Liver (tissue), 8 donors: ENCODE measurements at regions not wholly inside any gene's neighbourhood (a gene's known extent, or its start where the extent isn't known, plus 50 kb on each side); places are given as distances from the start of the nearest gene placed in this dataset.

Experiments
- DNase-seq: peaks from one replicate; pipeline ENCODE4 v3.0.0-alpha.2; 2017; ENCODE audit warnings: low spot score
- H3K27ac ChIP-seq, 2 donors: one replicate each; pipeline ENCODE4 v1.7.0; 2013; ENCODE audit warnings: inconsistent platforms in 2 of 2, low read length in 2 of 2, control low read depth in 1 of 2, low read depth in 1 of 2, mild to moderate bottlenecking in 1 of 2
- H3K27me3 ChIP-seq, 4 donors: one replicate each; pipeline versions ENCODE4 v1.6.1 to v1.7.0; 2013; ENCODE audit warnings: low read length in 3 of 4, inconsistent platforms in 1 of 4, mild to moderate bottlenecking in 1 of 4, moderate library complexity in 1 of 4; ENCODE audit not compliant: control insufficient read depth in 4 of 4, insufficient read depth in 4 of 4
- H3K36me3 ChIP-seq, 4 donors: one replicate each; pipeline versions ENCODE4 v1.6.1 to v1.7.0; 2013; ENCODE audit warnings: low read length in 3 of 4, mild to moderate bottlenecking in 3 of 4, low read depth in 1 of 4, moderate library complexity in 1 of 4; ENCODE audit not compliant: control insufficient read depth in 4 of 4, insufficient read depth in 3 of 4
- H3K4me1 ChIP-seq, 4 donors: one replicate each; pipeline versions ENCODE4 v1.6.1 to v1.7.0; 2013; ENCODE audit warnings: low read length in 3 of 4, mild to moderate bottlenecking in 3 of 4, moderate library complexity in 1 of 4; ENCODE audit not compliant: control insufficient read depth in 4 of 4, insufficient read depth in 4 of 4
- H3K4me3 ChIP-seq, 3 donors: one replicate each; pipeline versions ENCODE4 v1.6.1 to v1.7.0; 2013; ENCODE audit warnings: low read length in 3 of 3, control low read depth in 1 of 3, low read depth in 1 of 3, mild to moderate bottlenecking in 1 of 3
- H3K9ac ChIP-seq, 2 donors: one replicate each; pipeline ENCODE4 v1.7.0; 2013; ENCODE audit warnings: low read length in 2 of 2, mild to moderate bottlenecking in 2 of 2, moderate library complexity in 2 of 2, control low read depth in 1 of 2, low read depth in 1 of 2
- H3K9me3 ChIP-seq, 4 donors: one replicate each; pipeline versions ENCODE4 v1.6.1 to v1.7.0; 2013; ENCODE audit warnings: low read length in 3 of 4; ENCODE audit not compliant: control insufficient read depth in 4 of 4
- ATF3 ChIP-seq: IDR thresholded peaks from 2 replicates; pipeline ENCODE4 v1.6.1; 2016; ENCODE audit warnings: antibody characterized with exemption
- CTCF ChIP-seq: fragments of 150-350 bp; IDR thresholded peaks from 2 replicates; pipeline ENCODE4 v1.5.1; 2017; ENCODE audit warnings: improper control_type of control experiment, low read depth, low read length; ENCODE audit not compliant: missing input control
- EGR1 ChIP-seq, 2 donors: IDR thresholded peaks; 2 replicates each; pipeline ENCODE4 v1.6.1; 2016 to 2018; ENCODE audit warnings: antibody characterized with exemption in 2 of 2, low read depth in 2 of 2
- FOXA1 ChIP-seq: IDR thresholded peaks from 2 replicates; pipeline ENCODE4 v1.6.1; 2016; ENCODE audit warnings: antibody characterized with exemption
- FOXA2 ChIP-seq: IDR thresholded peaks from 2 replicates; pipeline ENCODE4 v1.6.1; 2016; ENCODE audit warnings: antibody characterized with exemption
- HNF4A ChIP-seq, 2 donors: conservative IDR thresholded peaks; 2 replicates each; pipeline ENCODE4 v1.6.1; 2016; ENCODE audit warnings: antibody characterized with exemption in 2 of 2, mild to moderate bottlenecking in 2 of 2
- HNF4G ChIP-seq: IDR thresholded peaks from 2 replicates; pipeline ENCODE4 v1.6.1; 2016; ENCODE audit warnings: antibody characterized with exemption
- JUND ChIP-seq, 2 donors: IDR thresholded peaks; 2 replicates each; pipeline ENCODE4 v1.6.1; 2016; ENCODE audit warnings: antibody characterized with exemption in 2 of 2
- MAX ChIP-seq: IDR thresholded peaks from 2 replicates; pipeline ENCODE4 v1.6.1; 2016; ENCODE audit warnings: antibody characterized with exemption
- RAD21 ChIP-seq, 2 donors: IDR thresholded peaks; 2 replicates each; pipeline ENCODE4 v1.6.1; 2016; ENCODE audit warnings: antibody characterized with exemption in 2 of 2, mild to moderate bottlenecking in 2 of 2
- RXRA ChIP-seq, 2 donors: IDR thresholded peaks; 2 replicates each; pipeline ENCODE4 v1.6.1; 2017 to 2018; ENCODE audit warnings: antibody characterized with exemption in 2 of 2, mild to moderate bottlenecking in 1 of 2
- SP1 ChIP-seq: IDR thresholded peaks from 2 replicates; pipeline ENCODE4 v1.6.1; 2018; ENCODE audit warnings: antibody characterized with exemption, mild to moderate bottlenecking
- TAF1 ChIP-seq: conservative IDR thresholded peaks from 2 replicates; pipeline ENCODE4 v1.6.1; 2016; ENCODE audit warnings: antibody characterized with exemption, mild to moderate bottlenecking
- YY1 ChIP-seq: IDR thresholded peaks from 2 replicates; pipeline ENCODE4 v1.6.1; 2016; ENCODE audit warnings: antibody characterized with exemption, mild to moderate bottlenecking
- WGBS: extraction: QIAGEN DNeasy Blood & Tissue Kit; methylation state at CpG from one replicate; pipeline ENCODE4 v1.1.7; 2013; 5-methylcytosine and 5-hydroxymethylcytosine counted together
- TF ChIP-seq, protein P1 (sequence below): IDR thresholded peaks from 2 replicates; pipeline ENCODE4 v1.6.1; 2016; ENCODE audit warnings: antibody characterized with exemption, mild to moderate bottlenecking
- TF ChIP-seq, protein P2 (sequence below): IDR thresholded peaks from 2 replicates; pipeline ENCODE4 v1.6.1; 2016; ENCODE audit warnings: antibody characterized with exemption
- donor health status: healthy.
- donor health status: healthy.
- donor health status: healthy.
- donor health status: healthy.
- donor health status: healthy.

GRCh38 chr13:94811753-94812152, 99.4 kb upstream of the SOX21 start:
- Histone ChIP-seq H3K9me3 (no peaks in the 10 kb centered on the region), H3K36me3 (no peaks in the 10 kb centered on the region), H3K27ac (no peak overlapping the region), H3K4me3 (no peak overlapping the region), H3K4me1 (no peaks in the 10 kb centered on the region), H3K27me3 (no peaks in the 10 kb centered on the region), H3K9ac (no peak overlapping the region)
- TF ChIP-seq RAD21 (IDR thresholded peaks at IDR 0.05), result no peak
- TF ChIP-seq, protein P1, sequence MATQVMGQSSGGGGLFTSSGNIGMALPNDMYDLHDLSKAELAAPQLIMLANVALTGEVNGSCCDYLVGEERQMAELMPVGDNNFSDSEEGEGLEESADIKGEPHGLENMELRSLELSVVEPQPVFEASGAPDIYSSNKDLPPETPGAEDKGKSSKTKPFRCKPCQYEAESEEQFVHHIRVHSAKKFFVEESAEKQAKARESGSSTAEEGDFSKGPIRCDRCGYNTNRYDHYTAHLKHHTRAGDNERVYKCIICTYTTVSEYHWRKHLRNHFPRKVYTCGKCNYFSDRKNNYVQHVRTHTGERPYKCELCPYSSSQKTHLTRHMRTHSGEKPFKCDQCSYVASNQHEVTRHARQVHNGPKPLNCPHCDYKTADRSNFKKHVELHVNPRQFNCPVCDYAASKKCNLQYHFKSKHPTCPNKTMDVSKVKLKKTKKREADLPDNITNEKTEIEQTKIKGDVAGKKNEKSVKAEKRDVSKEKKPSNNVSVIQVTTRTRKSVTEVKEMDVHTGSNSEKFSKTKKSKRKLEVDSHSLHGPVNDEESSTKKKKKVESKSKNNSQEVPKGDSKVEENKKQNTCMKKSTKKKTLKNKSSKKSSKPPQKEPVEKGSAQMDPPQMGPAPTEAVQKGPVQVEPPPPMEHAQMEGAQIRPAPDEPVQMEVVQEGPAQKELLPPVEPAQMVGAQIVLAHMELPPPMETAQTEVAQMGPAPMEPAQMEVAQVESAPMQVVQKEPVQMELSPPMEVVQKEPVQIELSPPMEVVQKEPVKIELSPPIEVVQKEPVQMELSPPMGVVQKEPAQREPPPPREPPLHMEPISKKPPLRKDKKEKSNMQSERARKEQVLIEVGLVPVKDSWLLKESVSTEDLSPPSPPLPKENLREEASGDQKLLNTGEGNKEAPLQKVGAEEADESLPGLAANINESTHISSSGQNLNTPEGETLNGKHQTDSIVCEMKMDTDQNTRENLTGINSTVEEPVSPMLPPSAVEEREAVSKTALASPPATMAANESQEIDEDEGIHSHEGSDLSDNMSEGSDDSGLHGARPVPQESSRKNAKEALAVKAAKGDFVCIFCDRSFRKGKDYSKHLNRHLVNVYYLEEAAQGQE, result no peak
- TF ChIP-seq ATF3, result no peak
- no peak for TF ChIP-seq HNF4A (conservative IDR thresholded peaks at IDR 0.05)
- no peak for TF ChIP-seq CTCF
- TF ChIP-seq JUND (IDR thresholded peaks at IDR 0.05), result no peak
- TF ChIP-seq HNF4G, result no peak
- TF ChIP-seq FOXA1, result no peak
- no peak for TF ChIP-seq FOXA2
- TF ChIP-seq, protein P2, sequence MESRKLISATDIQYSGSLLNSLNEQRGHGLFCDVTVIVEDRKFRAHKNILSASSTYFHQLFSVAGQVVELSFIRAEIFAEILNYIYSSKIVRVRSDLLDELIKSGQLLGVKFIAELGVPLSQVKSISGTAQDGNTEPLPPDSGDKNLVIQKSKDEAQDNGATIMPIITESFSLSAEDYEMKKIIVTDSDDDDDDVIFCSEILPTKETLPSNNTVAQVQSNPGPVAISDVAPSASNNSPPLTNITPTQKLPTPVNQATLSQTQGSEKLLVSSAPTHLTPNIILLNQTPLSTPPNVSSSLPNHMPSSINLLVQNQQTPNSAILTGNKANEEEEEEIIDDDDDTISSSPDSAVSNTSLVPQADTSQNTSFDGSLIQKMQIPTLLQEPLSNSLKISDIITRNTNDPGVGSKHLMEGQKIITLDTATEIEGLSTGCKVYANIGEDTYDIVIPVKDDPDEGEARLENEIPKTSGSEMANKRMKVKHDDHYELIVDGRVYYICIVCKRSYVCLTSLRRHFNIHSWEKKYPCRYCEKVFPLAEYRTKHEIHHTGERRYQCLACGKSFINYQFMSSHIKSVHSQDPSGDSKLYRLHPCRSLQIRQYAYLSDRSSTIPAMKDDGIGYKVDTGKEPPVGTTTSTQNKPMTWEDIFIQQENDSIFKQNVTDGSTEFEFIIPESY, result no peak
- no peak for TF ChIP-seq MAX
- no peak for TF ChIP-seq YY1
- TF ChIP-seq RXRA (IDR thresholded peaks at IDR 0.05), result no peak
- DNase-seq, result no peak

GRCh38 chr13:94800423-94800822, 88.1 kb upstream of the SOX21 start:
- no peak for DNase-seq
- 75% methylated on average over 5 of the region's 5 CpGs for WGBS
- Histone ChIP-seq H3K36me3 (no peaks in the 10 kb centered on the region), H3K9ac (no peak overlapping the region), H3K27me3 (no peaks in the 10 kb centered on the region), H3K9me3 (no peaks in the 10 kb centered on the region), H3K4me1 (no peaks in the 10 kb centered on the region), H3K27ac (no peak overlapping the region), H3K4me3 (no peak overlapping the region)
- TF ChIP-seq, protein P1, result no peak
- TF ChIP-seq HNF4G (no peak), FOXA1 (no peak), TAF1 (no peak), JUND (IDR thresholded peaks at IDR 0.05) (no peak), EGR1 (IDR thresholded peaks at IDR 0.05; ENCODE audit: low read depth in 2 of 2) (no peak), MAX (no peak), SP1 (no peak), CTCF (no peak)
- TF ChIP-seq, protein P2, result no peak
